ENCODE measurements at regions not wholly inside any gene's neighbourhood (a gene's known extent, or its start where the extent isn't known, plus 50 kb on each side); places are given as distances from the start of the nearest gene placed in this dataset.

GRCh38 chr14:87397499-87397898 is 595.5 kb downstream of the GALC start:
- no peak for TF ChIP-seq CTCF (IDR thresholded peaks at IDR 0.05)
- TF ChIP-seq POLR2A (IDR thresholded peaks at IDR 0.05) = no peak

All from right lobe of liver (tissue), 4 donors.